ENCODE measurements at regions not wholly inside any gene's neighbourhood (a gene's known extent, or its start where the extent isn't known, plus 50 kb on each side); places are given as distances from the start of the nearest gene placed in this dataset.

DNA sequence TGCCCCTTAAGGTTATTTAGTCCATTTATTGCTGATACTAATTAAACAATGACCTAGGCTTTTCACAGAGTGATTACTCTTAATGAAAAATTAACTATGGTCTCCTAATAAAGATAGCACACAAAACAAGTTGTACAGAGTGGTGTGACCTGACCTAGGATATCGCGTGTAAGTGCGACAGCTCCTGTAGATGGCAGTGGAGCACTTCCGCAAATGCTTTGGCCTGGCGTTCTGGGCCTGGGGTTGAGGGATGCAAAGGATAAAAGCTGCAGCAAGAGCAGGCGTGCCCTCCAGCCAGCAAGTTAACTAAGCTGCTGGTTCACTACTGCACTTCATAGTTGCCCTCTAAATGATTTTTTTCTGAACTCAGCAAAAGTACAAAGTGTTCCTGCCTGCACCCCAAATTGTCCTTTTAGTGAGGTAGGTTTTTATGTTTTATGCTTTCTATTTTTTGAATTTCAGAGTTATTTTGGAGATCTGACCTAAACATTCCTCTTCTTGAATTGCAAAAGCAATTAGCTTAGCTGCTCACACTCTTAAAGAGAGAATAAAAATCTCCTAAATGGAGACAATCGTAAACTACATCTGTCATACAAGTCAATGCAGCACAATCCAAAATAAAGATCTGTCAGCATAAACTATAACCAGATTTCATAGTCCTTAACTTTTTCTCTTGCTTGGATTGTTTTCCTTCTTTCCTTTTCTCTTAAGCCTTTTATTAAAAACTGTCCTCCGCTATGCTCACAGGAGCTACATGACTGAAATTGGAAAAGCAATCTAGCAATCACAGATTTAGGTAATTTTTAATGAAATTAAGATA, 379.6 kb downstream of the LRIG3 start:
- ATAC-seq, result peak; percentile 89

DNA sequence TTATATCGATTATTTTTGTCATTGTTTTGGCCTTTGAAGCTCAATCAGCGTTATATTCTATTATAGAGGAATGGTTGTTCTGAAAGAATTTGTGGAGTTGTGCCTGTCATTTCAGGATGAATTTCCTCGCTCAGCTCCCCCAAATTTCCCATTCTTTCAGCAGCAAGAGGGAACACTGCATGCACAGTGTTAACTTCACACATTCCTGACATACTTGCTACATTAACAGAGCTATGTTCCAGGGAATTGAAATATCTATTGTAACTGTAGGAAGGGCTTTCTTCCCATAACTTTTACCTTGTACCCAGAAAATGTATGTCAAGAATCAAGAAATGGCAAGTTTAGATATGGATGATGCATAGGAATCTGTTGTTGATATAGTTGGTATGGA, 379.0 kb downstream of the LRIG3 start:
- ATAC-seq, result no peak

DNA sequence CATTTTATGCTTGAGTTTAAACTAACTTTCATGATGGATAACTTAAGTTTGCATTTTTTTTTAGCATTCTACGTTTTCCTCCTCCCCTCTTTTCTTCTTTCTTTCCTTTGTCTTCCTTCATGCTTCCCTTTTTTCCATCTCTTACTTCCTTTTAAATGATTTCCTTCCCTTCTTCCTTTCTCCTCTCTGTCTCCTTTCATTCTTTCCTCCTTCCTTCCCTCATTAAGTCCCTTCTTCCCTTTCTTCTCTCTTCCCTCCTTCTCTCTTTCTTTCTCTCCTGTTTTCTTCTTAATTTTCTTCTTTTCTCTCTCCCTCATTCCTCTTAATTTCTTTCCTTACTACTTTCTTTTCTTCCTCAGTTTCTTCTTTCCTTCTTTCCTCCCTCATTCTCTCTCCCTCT, 376.0 kb downstream of the LRIG3 start:
- no peak for ATAC-seq

DNA sequence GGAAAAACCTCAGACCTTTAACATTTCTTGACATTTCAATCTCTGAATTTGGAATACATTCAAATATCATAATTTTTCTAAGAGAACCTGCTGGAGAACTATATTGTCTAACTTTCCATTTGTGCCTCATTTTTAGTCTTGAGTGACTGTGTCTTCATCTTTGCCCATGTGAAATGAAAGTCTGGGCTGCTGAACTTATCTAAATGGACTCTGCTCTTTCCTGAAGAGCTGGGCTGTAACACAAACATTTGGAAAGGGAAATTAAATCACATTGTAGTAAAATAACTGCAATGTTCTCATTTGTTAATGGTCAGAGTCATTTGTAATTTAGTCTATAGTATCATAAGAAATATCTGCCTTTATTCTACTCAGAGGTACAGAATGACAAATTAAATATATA, 373.1 kb downstream of the LRIG3 start:
- no peak for ATAC-seq

DNA sequence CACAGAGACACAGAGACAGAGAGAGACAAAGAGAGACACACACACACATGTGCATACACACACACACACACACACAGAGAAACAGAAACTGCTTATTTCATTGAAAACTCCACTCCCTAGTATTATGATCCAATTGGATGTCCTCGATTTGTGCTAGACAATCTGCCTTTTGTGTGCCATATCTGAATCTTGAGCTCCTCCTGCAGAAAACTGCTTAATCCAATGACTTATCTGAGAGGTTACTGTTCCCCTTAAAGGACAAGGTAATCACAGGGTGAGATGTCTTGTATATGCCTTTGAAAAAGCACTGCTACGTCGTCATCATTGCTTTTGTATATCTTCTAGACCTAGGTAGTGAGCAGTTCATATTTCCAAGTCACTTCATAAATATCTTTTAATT, 371.5 kb downstream of the LRIG3 start:
- no peak for ATAC-seq

- no peak for ATAC-seq
These were observed 365.7 kb downstream of the LRIG3 start for GRCh38 chr12:58554522-58555157.

GRCh38 chr12:58557171-58557570, 363.1 kb downstream of the LRIG3 start:
- no peak for ATAC-seq

DNA sequence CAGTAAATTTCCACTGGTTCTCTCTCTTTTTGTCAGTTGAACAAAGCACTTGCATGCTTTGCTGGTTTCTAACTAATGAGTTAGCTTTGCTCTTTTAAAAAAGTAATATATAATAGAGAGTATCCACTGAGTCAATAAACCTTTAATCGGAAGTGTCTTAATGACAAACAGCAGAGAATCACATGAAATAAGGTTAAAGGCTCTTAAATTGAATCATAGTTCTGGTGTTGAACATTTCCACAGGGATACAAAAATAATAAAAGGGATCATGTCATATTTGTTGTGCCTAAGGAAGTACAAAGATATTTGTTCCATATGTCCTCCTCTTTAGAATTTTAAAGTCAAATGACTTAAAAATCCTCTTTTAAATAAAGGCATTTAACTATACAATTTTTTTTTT, 362.6 kb downstream of the LRIG3 start:
- ATAC-seq, result no peak

DNA sequence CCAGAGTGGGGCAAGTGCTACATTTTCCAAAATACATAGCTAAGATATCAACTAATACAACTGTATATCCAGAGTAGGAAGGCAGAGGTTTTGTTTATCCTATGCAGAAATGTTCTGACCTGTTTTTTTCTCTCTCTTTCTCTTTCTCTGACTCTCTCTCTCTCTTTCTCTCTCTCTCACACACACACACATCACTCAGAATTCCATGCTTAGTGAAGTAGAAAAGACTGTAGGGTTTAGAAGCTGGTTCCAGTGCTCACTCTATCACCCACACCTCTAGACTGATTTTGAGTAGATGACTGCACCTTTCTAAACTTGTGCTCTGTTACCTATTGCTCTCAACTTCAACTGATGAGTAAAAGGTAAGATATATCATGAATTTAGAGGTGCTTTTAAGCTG, 356.7 kb downstream of the LRIG3 start:
- ATAC-seq, result no peak

DNA sequence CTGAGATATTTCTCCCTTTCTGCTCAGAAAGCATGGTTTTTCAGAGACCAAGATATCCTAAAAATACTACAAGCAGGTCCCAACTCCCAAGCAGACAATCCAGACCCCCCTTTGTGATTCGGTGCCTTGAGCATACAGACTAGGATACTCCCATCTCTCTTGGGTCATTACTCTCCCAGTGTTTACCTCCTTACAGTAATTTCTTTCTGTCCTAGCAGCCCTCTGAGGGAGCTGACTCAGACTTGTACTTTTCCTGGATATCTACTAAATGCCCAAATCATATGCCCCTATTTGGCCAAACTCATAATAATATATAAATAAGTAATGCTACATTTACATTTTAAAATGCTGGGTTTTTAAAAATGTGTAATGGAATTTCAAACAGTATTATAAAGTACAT, 355.6 kb downstream of the LRIG3 start:
- no peak for ATAC-seq

DNA sequence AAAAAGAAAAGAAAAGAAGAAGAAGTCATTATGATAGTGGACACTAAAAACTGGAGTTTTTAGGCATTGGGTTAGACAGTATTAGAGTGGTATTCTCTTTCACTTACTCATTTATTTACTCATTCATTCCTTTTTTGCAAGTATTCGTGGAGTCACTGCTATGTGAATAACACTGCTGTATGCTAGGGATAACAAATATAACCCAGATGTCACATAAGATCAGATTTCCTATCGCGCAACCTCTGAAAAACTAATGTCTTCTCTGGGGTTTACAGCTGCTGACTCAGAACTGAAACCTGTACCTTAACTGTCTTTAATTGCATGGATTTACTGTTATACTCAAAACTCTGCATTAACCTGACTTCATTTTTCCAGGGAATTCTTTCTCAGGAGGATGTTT, 353.7 kb downstream of the LRIG3 start:
- ATAC-seq, result no peak

GRCh38 chr12:58567189-58567588, 353.1 kb downstream of the LRIG3 start:
- ATAC-seq, result no peak

DNA sequence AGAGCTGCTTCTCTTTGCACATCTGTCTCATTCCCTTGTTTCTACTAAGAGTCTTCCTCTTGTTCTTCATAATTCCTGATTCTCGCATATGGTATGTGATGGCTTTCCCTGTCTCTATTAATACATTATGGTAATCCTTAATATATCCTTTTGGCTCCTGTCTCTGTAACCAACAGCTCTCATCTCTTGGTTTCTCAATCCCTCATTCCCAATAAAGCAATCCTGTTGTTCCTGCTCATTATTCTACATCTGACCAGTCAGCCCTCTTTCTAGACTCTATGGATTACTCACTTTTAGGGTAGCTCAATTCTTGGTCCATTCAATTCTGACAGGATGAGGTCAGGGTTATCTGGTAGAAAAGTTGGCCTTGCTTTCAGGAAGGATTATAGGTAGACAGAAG, 349.9 kb downstream of the LRIG3 start:
- no peak for ATAC-seq

DNA sequence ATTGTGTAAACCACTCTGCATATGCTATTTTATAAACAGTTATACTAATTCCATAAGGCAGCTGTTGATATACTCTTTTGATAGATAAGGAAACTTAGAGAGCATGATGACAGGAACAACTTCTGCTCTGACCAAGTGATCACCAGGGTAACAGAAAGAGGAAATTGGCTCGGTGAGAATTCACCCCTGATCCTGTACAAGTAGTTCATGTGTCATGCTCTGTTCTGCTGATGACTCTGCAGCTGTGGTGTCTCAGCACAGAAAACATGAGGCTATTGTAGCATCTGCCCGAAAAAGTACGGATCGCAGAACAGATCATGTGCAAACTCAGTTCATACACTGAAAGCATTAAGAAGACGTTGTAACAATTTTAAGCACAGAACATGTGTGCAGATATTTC, 345.0 kb downstream of the LRIG3 start:
- ATAC-seq, result peak; percentile 65

DNA sequence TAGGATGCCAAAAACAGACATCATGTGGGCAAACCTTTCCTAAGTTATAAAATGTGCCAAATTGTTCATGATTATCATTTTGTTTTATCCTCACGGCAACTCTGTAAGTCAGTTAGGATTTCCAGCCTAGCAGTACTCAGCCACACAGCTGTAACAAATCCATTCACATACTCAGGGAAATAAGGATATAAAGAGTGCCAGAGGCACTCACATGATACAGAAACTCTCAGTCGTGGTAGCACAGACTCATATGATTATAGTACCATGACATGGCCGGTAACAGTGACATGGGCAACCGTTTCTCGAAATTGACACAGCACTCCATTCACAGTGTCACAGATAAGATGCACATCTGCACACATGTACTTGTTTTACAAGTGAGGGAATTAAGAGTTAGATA, 344.2 kb downstream of the LRIG3 start:
- ATAC-seq, result no peak

DNA sequence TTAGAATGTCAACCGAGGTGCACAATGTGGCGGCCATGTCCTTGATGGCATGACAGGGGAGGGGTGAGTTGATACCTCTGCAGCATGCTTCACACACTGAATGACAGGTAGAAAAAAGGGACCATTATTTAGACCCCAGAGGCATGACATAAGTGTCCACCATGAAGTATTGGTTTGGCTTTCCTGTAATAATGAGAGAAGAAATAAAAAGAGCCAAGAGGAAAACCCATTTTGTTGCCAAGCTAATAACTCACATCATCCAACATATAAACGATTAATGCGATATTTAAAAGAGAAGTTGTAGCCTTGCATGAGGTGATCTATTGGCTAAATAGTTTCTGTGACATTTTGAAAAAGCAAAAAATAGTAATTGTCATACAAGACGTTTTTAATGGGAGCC, 343.4 kb downstream of the LRIG3 start:
- ATAC-seq, result no peak

- no peak for ATAC-seq
These were observed 340.2 kb downstream of the LRIG3 start for GRCh38 chr12:58580095-58580494.

DNA sequence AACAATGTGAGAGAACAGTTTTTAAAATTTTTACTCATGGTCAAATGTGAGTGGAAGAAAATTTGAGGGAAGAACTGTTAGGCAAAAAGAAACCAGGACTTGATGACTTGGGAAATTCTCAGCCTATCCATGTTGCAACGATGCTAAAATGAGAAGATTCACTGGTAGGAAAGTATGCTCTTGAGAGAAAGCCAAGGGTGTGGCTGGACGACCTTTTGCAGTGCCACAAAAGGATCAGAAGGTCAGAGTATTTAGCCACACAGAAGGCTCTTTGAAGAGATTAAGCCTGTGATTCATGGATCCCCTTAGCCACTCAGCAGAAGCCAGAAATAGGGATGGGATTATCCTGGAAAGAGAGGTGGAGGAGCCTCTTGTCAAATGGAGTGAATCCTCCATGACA, 336.8 kb downstream of the LRIG3 start:
- no peak for ATAC-seq

- no peak for ATAC-seq
These were observed 336.4 kb downstream of the LRIG3 start for GRCh38 chr12:58583940-58584339.

DNA sequence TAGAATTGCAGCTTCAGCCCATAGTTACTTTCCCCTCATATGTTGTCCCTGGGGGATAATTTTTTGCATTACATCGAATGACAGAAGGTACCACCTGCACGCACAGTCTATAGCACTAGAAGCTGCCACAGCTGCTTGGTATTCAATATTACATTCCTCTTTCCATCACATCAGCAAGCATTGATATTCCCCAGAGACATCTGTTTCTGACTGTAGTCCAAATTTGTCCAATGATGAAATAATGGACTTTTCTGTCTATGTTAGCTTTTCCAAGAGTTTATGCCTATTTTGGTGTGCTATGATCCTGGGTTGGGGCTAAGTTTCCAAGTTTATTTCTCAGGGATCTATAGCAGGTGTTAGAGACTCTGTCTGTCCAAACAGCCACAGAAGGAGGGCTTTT, 335.4 kb downstream of the LRIG3 start:
- no peak for ATAC-seq

DNA sequence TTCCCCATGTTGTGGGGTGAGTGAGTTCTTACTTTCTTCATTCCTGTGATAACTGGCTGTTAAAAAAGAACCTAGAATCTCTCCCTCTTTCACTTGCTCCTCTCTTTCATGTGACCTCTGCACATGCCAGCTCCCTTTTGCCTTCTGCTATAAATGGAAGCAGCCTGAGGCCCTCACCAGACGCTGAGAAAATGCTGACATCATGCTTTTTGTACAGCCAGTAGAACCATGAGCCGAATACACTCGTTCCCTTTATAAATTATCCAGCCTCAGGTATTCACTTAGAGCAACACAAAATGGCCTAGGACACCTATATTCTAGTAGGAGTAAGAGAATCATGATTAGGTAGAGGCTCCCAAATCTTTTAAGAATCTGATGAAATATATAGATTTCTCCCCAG, 333.5 kb downstream of the LRIG3 start:
- no peak for ATAC-seq

DNA sequence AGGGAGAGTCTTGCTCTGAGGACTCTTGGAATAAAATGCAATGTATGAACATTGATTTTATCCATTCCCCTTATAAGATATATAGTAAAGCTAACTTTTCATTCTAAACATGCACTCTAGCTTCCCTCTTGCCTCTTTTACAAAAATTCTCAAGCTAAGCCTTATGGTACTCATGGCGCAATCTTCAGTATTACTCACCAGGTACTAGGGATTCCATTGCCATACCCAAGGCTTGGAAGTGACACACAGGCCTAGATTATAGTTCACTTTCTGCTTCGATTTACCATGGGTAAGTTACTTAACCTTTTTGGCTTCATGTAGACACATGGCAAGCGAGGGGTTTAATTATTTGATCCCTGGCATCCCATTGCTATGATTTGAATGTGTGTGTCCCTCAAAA, 331.5 kb downstream of the LRIG3 start:
- peak; percentile 83 for ATAC-seq

- ATAC-seq, result peak; percentile 8
These were observed 327.7 kb downstream of the LRIG3 start for GRCh38 chr12:58592475-58593207.

All from esophagus mucosa (tissue), 1 donor.